ENCODE measurements at regions not wholly inside any gene's neighbourhood (a gene's known extent, or its start where the extent isn't known, plus 50 kb on each side); places are given as distances from the start of the nearest gene placed in this dataset.

DNA sequence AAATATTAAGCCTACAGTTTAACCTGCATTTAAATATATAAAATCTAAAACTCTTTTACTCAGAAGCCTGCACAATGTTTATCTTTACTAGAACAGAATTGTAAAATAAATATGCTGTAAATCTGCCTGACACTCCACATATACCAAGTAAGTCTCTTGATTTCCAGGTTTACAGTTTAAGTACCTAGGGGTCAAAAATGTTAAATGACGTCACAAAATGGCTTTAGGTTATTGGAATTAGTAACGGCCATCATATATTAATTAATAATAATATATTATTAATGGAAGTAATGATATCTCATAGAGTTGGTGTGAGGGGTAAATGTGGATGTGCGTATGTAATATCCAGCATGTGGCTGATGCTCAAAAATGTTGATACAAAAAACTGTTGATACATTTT is 114.8 kb upstream of the ANO5 start:
- TF ChIP-seq POLR2AphosphoS5 (IDR thresholded peaks at IDR 0.05) (no peak), EP300 (IDR thresholded peaks at IDR 0.05) (no peak)

Measured in sigmoid colon (tissue), 4 donors.